Skeletal muscle satellite cell (primary cell): ENCODE measurements at regions not wholly inside any gene's neighbourhood (a gene's known extent, or its start where the extent isn't known, plus 50 kb on each side); places are given as distances from the start of the nearest gene placed in this dataset.

Experiments used
- H3K27me3 ChIP-seq: 2 replicates; pipeline ENCODE4 v1.7.0; 2013; ENCODE audit warnings: low read length; ENCODE audit not compliant: control insufficient read depth, insufficient read depth
- H3K36me3 ChIP-seq: 2 replicates; pipeline ENCODE4 v1.7.0; 2013; ENCODE audit warnings: mild to moderate bottlenecking, control low read depth, low read length; ENCODE audit not compliant: insufficient read depth
- H3K4me1 ChIP-seq: 2 replicates; pipeline ENCODE4 v1.7.0; 2013; ENCODE audit warnings: low read length; ENCODE audit not compliant: control insufficient read depth, insufficient read depth
- H3K4me2 ChIP-seq: 2 replicates; pipeline ENCODE4 v1.7.0; 2013; ENCODE audit warnings: mild to moderate bottlenecking, low read length
- H3K4me3 ChIP-seq: 2 replicates; pipeline ENCODE4 v1.7.0; 2013; ENCODE audit warnings: low read length
- H3K9ac ChIP-seq: 2 replicates; pipeline ENCODE4 v1.7.0; 2013; ENCODE audit warnings: mild to moderate bottlenecking, low read depth, low read length, moderate library complexity
- H3K9me3 ChIP-seq: replicated peaks from 2 replicates; pipeline ENCODE4 v1.7.0; 2013; ENCODE audit warnings: mild to moderate bottlenecking, control low read depth, low read length

GRCh38 chr16:76956841-76957240 is 234.1 kb upstream of the MON1B start:
- Histone ChIP-seq H3K9ac (no peak overlapping the region), H3K27me3 (no peaks in the 10 kb centered on the region), H3K4me3 (no peak overlapping the region), H3K9me3 (peaks cover 4% of the 10 kb centered on the region), H3K4me1 (peaks cover 8% of the 10 kb centered on the region), H3K36me3 (no peaks in the 10 kb centered on the region), H3K4me2 (no peak overlapping the region)

- H3K36me3 ChIP-seq, result no peaks in the 10 kb centered on the region
- H3K4me2 ChIP-seq, result no peak overlapping the region
- peaks cover 4% of the 10 kb centered on the region for H3K9me3 ChIP-seq
- H3K9ac ChIP-seq, result no peak overlapping the region
- no peaks in the 10 kb centered on the region for H3K27me3 ChIP-seq
- peaks cover 8% of the 10 kb centered on the region for H3K4me1 ChIP-seq
- no peak overlapping the region for H3K4me3 ChIP-seq
These were observed 231.8 kb upstream of the MON1B start for GRCh38 chr16:76959166-76959565.

- Histone ChIP-seq H3K4me3 (no peak overlapping the region), H3K27me3 (no peaks in the 10 kb centered on the region), H3K4me1 (no peaks in the 10 kb centered on the region), H3K4me2 (no peak overlapping the region), H3K9ac (no peak overlapping the region), H3K36me3 (no peaks in the 10 kb centered on the region), H3K9me3 (no peaks in the 10 kb centered on the region)
These were observed 227.2 kb upstream of the MON1B start for GRCh38 chr16:76963614-76964315.

GRCh38 chr16:76964464-76965154 is 226.4 kb upstream of the MON1B start:
- no peaks in the 10 kb centered on the region for H3K4me1 ChIP-seq
- H3K36me3 ChIP-seq, result no peaks in the 10 kb centered on the region
- H3K27me3 ChIP-seq, result no peaks in the 10 kb centered on the region
- H3K4me3 ChIP-seq, result no peak overlapping the region
- H3K4me2 ChIP-seq, result no peak overlapping the region
- no peaks in the 10 kb centered on the region for H3K9me3 ChIP-seq
- H3K9ac ChIP-seq, result no peak overlapping the region

GRCh38 chr16:76970087-76970744 is 220.8 kb upstream of the MON1B start:
- H3K36me3 ChIP-seq, result no peaks in the 10 kb centered on the region
- no peak overlapping the region for H3K9ac ChIP-seq
- H3K27me3 ChIP-seq, result no peaks in the 10 kb centered on the region
- no peak overlapping the region for H3K4me3 ChIP-seq
- no peaks in the 10 kb centered on the region for H3K4me1 ChIP-seq
- H3K4me2 ChIP-seq, result no peak overlapping the region
- no peaks in the 10 kb centered on the region for H3K9me3 ChIP-seq

GRCh38 chr16:76970745-76971099 is 220.3 kb upstream of the MON1B start:
- H3K4me2 ChIP-seq, result no peak overlapping the region
- no peaks in the 10 kb centered on the region for H3K36me3 ChIP-seq
- H3K27me3 ChIP-seq, result no peaks in the 10 kb centered on the region
- H3K9ac ChIP-seq, result no peak overlapping the region
- H3K4me3 ChIP-seq, result no peak overlapping the region
- H3K4me1 ChIP-seq, result no peaks in the 10 kb centered on the region
- no peaks in the 10 kb centered on the region for H3K9me3 ChIP-seq

- Histone ChIP-seq H3K9me3 (no peaks in the 10 kb centered on the region), H3K4me3 (no peak overlapping the region)
These were observed 214.9 kb upstream of the MON1B start for GRCh38 chr16:76976101-76976500.

GRCh38 chr16:76976756-76977155 is 214.2 kb upstream of the MON1B start:
- no peaks in the 10 kb centered on the region for H3K4me1 ChIP-seq
- no peak overlapping the region for H3K4me2 ChIP-seq
- H3K9me3 ChIP-seq, result no peaks in the 10 kb centered on the region
- no peak overlapping the region for H3K4me3 ChIP-seq
- H3K36me3 ChIP-seq, result no peaks in the 10 kb centered on the region
- H3K27me3 ChIP-seq, result no peaks in the 10 kb centered on the region
- H3K9ac ChIP-seq, result no peak overlapping the region

More at GRCh38 chr16:76976101-76976500, 214.9 kb upstream of the MON1B start:
- no peaks in the 10 kb centered on the region for H3K36me3 ChIP-seq
- H3K9ac ChIP-seq, result no peak overlapping the region
- H3K4me1 ChIP-seq, result no peaks in the 10 kb centered on the region
- no peaks in the 10 kb centered on the region for H3K27me3 ChIP-seq
- H3K4me2 ChIP-seq, result no peak overlapping the region

- H3K9ac ChIP-seq, result no peak overlapping the region
- H3K4me2 ChIP-seq, result no peak overlapping the region
- no peaks in the 10 kb centered on the region for H3K4me1 ChIP-seq
- H3K27me3 ChIP-seq, result no peaks in the 10 kb centered on the region
- no peak overlapping the region for H3K4me3 ChIP-seq
- H3K9me3 ChIP-seq, result no peaks in the 10 kb centered on the region
- H3K36me3 ChIP-seq, result no peaks in the 10 kb centered on the region
These were observed 206.8 kb upstream of the MON1B start for GRCh38 chr16:76984196-76984595.

- no peak overlapping the region for H3K4me3 ChIP-seq
- no peaks in the 10 kb centered on the region for H3K27me3 ChIP-seq
- no peaks in the 10 kb centered on the region for H3K4me1 ChIP-seq
- H3K4me2 ChIP-seq, result no peak overlapping the region
- peaks cover 5% of the 10 kb centered on the region for H3K9me3 ChIP-seq
- no peaks in the 10 kb centered on the region for H3K36me3 ChIP-seq
- H3K9ac ChIP-seq, result no peak overlapping the region
These were observed 205.5 kb upstream of the MON1B start for GRCh38 chr16:76985392-76986045.

- H3K4me3 ChIP-seq, result no peak overlapping the region
- H3K27me3 ChIP-seq, result no peaks in the 10 kb centered on the region
- H3K9me3 ChIP-seq, result peaks cover 5% of the 10 kb centered on the region
- no peak overlapping the region for H3K9ac ChIP-seq
- H3K36me3 ChIP-seq, result no peaks in the 10 kb centered on the region
- no peak overlapping the region for H3K4me2 ChIP-seq
- H3K4me1 ChIP-seq, result no peaks in the 10 kb centered on the region
These were observed 202.5 kb upstream of the MON1B start for GRCh38 chr16:76988526-76988925.
